HG03575 (cell line): ENCODE measurements at regions not wholly inside any gene's neighbourhood (a gene's known extent, or its start where the extent isn't known, plus 50 kb on each side); places are given as distances from the start of the nearest gene placed in this dataset.
"Not testable (repeated sequence)": the region's sequence is repeated elsewhere in the genome, so short reads cannot be mapped to it uniquely, and the experiment has no call there.

ENCODE experiments used
- ATAC-seq: cut with Tn5 transposase; IDR thresholded peaks from one replicate; pipeline ENCODE4 v1.9.1; 2021; ENCODE audit not compliant: unreplicated experiment, insufficient number of reproducible peaks, low FRiP score; ENCODE audit errors: extremely low read depth

DNA sequence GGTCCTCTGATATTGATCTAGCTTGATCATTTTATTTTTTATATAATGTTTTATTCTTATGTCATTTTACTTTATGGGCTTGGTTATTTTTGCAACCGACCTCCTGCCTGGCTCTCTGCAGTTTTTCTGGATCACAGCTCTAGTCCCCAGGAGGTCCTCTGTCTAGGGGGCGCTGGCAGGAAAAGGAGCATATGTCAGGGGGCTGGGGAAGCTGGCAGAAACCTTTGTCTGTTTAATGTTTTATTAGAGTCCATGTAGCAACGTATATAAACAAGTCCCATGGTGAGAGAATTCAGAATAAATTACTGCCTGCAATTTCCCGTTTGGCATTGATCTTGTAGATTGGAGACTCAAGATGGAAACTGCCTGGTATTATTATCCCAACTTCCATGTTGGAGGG is 133.5 kb upstream of the ZBED5 start:
- ATAC-seq: no peak

DNA sequence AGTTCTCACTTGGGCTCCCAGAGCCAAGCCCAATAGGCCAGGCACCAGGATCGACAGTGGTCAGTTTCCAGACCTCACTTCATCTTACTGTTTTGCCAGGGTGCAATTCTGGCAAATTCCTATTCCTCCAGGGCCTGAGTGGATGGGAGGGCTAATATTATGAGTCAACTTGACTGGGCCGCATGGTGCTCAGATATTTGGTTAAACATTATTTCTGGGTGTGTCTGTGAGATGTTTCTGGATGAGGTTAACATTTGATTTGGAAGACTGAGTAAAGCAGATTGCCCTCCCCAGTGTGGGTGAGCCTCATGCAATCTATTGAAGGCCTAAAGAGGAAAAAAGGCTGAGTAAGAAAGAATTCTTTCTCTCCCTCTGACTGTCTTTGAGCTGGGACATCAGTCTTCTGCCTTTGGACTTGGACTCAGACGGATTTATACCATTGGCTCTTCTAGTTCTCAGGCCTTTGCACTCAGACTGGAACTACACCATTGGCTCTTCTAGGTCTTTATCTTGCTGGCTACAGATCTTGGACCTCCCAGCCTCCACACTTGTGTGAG is 132.9 kb upstream of the ZBED5 start:
- no peak for ATAC-seq

DNA sequence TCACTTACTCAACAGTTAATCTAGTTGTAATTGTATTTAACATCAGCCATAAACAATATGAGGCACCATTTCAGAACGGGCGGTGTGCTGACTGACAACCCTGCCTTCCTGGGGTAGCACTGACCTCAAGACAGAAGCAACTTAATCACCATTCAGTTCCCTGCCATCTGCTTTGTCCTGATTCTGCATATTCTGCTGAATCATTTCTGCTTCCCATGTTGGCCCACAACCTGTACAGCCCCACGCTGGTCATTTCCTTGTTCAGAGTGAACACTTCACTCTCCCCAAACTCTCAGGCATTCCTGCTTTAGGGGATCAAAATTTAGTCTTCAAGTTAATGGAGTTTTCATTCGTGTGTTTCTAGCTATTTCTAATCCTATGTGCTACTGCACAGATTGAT is 132.3 kb upstream of the ZBED5 start:
- no peak for ATAC-seq

DNA sequence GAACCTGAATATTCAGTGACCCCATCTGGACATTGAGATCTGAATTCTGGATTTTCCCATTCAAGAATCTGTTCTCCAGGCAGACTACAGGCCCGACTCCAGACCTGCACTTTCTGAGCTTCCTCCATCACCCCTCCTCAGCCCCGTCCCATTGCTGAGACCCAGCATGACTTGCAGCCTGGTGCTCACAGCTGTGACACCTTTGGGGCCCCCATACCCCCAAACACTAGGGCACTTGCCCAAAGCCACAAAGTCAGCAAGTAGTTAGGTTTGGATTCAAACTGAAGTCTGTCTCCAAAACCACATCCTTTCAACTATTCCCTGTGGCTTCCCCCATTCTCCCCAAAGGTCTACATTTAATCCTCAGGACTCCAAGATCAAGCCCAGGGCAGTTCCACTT is 128.2 kb upstream of the ZBED5 start:
- no peak for ATAC-seq

GRCh38 chr11:10984742-10985141 is 126.9 kb upstream of the ZBED5 start:
- ATAC-seq: no peak

GRCh38 chr11:10984250-10984649 is 126.4 kb upstream of the ZBED5 start:
- ATAC-seq: no peak

- ATAC-seq: no peak
Measured at GRCh38 chr11:10982704-10983510, 125.1 kb upstream of the ZBED5 start.

DNA sequence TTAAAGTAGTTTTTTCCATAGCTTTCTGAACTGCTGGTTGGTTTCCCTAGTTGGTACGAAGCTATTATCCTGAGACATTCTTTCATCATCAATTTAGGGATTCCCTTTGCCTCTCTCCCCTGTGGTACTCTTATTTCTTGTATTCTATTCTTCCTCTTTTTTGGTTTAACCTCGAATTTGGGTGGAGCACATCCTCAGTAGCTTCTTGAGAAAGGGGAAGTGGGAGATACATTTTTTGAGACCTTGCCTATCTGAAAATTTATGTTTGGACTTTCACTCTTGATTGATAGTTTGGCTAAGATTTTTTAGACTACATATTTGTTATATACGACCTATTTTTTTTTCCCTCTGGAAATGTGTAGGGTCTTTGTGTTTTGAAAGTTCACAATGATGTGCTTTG is 121.7 kb upstream of the ZBED5 start:
- ATAC-seq: no peak

DNA sequence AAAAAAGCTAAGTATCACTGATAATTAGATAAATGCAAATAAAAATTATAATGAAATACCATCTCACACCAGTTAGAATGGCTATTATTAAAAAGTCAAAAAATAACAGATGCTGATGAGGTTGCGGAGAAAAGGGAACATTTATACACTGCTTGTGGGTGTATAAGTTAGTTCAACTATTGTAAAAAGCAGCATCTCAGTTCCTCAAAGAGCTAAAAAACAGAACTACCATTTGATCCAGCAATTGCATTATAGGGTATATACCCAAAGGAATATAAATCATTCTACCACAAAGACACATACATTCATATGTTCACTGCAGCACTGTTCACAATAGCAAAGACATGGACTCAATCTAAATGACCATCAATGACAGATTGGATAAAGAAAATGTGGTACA is 120.3 kb upstream of the ZBED5 start:
- no peak for ATAC-seq

DNA sequence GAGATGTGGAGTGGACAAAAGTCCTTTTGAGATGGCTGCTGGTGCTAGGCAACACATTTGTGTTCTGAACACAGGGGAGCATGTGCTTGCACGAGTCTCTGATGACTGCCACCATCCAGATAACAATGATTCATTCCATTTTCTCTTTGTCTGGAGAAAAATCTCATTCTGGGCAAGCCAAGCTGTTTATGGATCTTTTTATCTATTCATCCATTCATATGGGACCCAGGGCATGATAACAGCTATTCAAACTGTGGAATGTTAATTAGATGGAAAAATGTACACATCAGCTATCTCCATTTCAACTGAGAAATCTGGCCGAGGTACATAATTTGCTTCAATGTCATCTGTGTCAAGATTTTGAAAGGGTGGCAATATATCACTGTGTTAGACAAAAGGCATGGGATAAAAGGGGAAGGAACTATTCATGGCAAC is 117.5 kb upstream of the ZBED5 start:
- no peak for ATAC-seq

- no peak for ATAC-seq
Measured at GRCh38 chr11:10973416-10973815, 115.6 kb upstream of the ZBED5 start.

DNA sequence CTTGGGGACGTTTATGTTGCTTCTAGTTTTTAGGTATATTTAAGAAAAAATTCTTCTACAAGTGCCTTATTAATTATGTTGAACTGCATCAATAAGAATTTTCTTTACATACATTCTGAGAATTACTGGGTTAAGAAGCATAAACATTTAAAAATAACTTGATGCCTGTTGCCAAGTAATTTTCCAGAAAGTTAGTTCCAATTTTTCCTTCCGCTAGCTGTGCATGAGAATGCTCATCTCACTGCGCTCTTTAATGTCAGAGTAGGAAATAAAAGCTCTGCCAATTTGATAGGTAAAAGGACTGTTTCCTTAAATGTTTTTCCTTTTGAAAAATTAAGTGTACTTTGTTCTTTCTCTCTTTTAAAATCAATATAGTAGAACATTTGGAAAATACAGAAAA is 113.1 kb upstream of the ZBED5 start:
- ATAC-seq: no peak

- ATAC-seq: no peak
Measured at GRCh38 chr11:10969387-10969786, 111.5 kb upstream of the ZBED5 start.

- ATAC-seq: not testable (repeated sequence)
Measured at GRCh38 chr11:10956884-10957283, 99.0 kb upstream of the ZBED5 start.

- ATAC-seq: no peak
Measured at GRCh38 chr11:10955616-10956015, 97.8 kb upstream of the ZBED5 start.

GRCh38 chr11:10954184-10954583 is 96.3 kb upstream of the ZBED5 start:
- no peak for ATAC-seq

- no peak for ATAC-seq
Measured at GRCh38 chr11:10952872-10953271, 95.0 kb upstream of the ZBED5 start.

GRCh38 chr11:10947935-10948334 is 90.1 kb upstream of the ZBED5 start:
- not testable (repeated sequence) for ATAC-seq

DNA sequence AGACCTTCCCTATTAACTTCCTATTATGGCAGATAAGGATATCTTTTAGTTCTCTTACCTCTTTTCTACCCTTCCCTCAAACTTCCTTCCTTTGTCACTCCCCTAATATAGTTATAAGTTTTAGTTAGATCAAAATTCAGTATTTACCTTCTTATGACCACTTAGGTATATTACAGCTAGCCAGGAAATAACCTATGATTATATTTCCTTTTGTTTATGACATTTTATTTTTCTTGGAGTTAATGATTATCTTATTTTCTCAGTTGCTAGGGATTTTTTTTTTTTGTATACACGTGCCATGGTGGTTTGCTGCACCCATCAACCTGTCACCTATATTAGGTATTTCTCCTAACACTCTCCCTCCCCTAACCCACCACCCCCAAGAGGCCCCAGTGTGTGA is 88.2 kb upstream of the ZBED5 start:
- ATAC-seq: no peak

DNA sequence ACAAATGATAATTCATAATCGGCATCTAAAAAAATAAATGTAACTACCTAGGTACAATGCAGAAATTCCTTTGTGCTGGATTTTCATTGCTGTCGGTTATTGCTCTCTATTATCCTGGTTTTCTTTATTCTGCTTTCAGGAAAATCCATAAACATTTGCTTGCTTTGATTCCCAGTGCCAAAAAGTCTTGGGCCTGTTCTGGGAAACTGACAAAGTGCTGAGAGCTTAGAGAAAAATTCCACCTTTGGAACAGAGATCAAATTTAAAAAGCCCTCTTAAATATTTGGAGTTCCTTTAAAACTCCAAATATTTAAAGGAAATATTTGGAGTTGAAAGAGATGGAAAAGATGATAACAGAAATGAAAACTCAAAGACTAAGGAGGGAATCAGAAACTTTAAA is 87.3 kb upstream of the ZBED5 start:
- no peak for ATAC-seq

DNA sequence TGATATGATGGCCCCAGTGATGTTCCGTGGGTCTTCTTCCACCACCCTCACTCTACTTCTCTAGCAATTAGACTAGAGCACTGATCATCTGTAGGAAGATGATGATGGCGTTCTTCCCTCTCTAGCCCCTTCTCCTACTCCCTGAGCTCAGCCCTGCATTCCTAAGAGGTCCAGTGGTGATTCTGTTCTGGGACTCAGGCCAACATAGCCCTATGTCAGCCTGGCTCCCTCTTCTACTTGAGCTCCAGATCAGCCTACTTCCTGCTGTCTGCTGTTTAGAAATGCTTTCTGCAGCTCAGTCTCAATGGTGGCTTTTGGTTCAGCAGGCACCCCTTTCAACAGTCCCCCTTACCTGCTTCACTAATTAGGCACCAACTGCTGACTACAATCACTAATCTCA is 86.1 kb upstream of the ZBED5 start:
- ATAC-seq: no peak
